ENCODE measurements at regions not wholly inside any gene's neighbourhood (a gene's known extent, or its start where the extent isn't known, plus 50 kb on each side); places are given as distances from the start of the nearest gene placed in this dataset.
"Not testable (repeated sequence)": the region's sequence is repeated elsewhere in the genome, so short reads cannot be mapped to it uniquely, and the experiment has no call there.

GRCh38 chr11:115985896-115986295 is 481.7 kb upstream of the CADM1 start:
- DNase-seq: no peak

DNA sequence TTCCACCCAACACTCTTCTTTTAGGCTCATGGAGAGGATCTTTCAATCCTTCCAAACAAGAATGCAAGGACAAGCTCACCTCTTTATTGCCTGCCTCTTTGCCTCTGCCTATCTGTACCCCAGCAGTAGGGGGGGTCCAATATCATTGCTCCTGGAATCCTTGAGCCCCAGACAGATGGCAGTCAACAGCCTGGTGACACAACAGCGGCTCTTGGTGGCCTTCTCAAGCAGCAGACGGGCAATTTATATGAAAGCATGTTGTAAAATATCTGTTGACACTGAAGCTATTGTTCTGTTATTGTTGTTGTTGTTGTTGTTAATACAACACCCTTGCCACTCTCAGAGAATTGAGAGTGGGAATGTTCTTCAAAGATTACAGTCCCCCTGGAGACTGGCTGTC is 480.0 kb upstream of the CADM1 start:
- DNase-seq: no peak

DNA sequence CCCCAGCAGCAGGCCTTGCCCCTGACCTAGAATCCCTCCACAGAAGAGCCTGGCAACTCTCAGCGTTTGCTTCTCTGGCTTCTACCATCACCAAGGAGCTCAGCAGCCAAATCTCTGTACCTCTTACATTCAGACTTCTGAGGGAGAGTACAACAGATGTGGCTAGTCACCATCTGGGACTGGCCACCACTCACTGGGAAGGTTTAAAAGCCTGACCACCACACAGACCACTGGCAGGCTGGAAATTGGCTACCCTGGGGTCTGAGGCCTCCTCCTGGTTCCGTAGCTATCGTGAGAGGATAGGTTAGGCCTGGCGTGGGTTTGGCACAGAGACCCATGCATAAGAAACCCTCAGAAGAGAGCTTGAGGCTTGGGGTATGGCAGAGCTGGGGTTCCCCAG is 478.5 kb upstream of the CADM1 start:
- no peak for DNase-seq

DNA sequence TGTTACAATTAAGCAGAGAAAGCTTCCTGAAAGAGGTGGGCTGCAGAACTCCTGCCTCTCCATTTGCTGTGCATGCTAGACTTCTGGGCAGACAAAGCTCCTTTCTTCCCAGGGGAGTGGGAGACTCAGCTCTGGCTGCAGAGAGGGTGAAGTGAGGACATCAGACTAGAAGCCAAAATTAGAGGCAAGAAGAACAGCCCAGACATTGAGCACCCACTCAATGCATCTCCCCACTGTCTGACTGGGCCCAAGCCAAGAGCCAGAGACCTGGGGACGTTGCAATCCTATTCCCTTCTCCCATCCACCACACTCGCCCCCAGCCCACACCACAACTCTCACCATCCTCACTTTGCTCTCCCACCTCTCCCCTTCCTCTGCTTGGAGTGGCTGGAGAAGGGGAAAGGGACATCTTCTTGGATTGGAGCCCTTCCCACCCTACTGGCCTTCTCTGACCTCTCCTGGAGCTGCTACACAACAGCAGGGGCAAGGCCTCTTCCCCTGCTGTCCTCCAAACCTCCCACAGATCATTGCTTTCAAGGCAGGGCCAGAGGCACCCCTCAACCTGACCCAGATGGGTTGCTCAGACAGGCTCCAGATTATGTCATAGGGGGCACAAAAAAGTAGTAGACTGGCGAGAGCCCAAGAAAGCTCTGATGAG is 477.7 kb upstream of the CADM1 start:
- DNase-seq: no peak

- no peak for DNase-seq
These were observed 476.9 kb upstream of the CADM1 start for GRCh38 chr11:115981104-115981481.

DNA sequence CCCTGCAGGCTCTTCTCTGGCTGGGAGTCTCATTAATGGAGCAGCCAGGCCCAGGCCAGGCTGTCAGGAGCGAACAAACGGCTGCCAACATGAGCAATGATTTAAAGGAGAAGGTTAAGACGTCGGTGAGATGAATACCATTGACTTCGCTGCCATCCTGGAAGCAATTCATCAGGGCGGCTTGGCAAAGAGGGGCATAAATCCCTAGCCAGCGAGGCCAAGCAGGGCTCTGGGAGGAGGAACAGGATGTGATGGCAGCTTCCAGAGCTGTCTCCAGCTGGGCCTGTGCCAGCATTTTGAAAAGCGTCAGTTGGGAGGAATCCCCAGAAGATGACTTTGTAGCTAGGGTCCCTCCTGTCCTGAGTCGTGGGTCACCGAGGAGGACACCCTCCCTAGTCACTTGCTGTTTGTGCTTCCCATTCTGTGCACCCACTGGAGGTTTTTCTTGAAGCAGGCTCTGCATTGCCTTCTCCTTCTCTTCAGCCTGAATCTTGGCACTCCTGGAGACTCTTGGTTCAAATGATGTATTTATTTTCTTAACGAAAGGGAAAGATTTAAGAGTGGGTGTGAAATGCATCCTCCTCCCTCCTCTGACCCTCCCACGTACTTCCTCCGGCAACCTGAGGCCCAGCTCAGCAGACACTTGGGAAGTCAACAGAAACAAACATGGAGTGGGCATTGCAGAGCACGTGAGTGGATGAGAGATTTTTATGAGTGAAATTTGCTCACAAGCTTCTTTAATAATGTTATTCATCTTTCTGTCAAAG is 476.3 kb upstream of the CADM1 start:
- no peak for DNase-seq

- DNase-seq: no peak
These were observed 470.5 kb upstream of the CADM1 start for GRCh38 chr11:115974703-115975102.

DNA sequence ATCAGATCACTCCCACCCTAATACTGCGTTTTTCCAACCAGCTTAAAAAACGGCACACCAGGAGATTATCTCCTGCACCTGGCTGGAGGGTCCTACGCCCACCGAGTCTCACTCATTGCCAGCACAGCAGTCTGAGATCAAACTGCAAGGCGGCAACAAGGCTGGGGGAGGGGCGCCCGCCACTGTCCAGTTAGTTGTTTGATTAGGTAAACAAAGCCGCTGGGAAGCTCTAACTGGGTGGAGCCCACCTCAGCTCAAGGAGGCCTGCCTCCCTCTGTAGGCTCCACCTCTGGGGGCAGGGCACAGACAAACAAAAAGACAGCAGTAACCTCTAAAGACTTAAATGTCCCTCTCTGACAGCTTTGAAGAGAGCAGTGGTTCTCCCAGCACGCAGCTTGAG is 463.0 kb upstream of the CADM1 start:
- not testable (repeated sequence) for DNase-seq

GRCh38 chr11:115965767-115966504 is 461.7 kb upstream of the CADM1 start:
- DNase-seq: no peak

- no peak for DNase-seq
These were observed 459.9 kb upstream of the CADM1 start for GRCh38 chr11:115964091-115964490.

GRCh38 chr11:115963156-115963555 is 458.9 kb upstream of the CADM1 start:
- DNase-seq: no peak

DNA sequence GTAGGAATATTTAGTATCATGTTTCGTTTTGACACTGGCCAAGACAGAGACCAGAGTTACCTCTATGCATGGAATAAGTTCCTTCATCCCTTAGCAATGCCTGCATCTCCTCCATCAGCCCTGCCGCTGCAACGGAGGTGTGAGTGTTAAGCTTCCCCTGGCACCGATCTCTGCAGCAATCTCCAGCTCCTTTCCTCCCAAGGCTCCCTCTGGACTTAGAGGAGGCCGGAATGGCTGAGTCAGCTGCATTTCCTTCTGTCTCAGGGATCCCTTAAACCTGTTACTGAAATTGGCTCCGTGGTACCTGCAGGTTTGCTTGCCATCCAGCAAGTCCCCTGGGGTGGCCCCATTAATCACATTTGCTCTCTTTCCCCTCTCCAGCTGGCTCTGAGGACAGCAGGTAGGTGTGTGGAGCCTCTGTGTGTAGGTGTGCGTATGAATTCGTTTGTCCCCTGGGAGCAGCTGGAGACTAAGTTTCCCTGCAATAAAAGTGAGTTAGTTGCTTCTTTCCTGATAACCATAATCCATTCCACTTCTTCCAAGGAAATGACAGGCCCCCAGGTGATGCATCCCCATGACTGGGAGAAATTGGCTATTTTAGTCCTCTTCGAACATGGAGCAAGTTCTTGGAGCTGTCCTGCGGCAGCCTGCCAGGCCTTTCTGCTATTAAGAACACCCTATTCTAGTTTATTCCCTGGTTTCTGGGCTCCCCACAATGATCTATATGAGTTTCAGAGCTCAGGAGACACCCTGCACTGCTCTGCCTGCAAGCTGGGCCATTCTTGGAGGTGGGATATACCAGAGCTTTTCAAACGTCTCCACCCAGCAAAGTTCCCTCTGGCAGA is 457.2 kb upstream of the CADM1 start:
- no peak for DNase-seq

DNA sequence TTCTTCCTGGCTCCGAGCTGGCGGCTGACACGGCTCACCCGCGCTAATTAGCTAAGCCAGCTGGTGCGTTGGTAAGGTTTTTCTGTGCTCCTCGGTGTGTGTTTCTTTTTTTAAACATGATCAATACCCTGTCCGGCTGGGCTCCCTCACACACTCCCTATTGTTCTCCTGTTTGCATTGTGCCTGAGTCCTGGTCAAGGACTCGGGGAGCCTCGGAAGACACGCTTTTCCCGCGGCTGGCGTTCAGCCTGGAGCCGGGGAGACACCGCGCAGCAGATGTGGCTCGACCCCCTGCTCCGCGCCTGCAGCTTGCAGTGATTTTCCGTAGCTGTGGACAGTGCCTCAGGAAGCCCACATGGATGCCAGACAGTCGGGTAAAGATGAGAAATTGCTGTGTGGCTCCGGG is 454.9 kb upstream of the CADM1 start:
- DNase-seq: no peak

DNA sequence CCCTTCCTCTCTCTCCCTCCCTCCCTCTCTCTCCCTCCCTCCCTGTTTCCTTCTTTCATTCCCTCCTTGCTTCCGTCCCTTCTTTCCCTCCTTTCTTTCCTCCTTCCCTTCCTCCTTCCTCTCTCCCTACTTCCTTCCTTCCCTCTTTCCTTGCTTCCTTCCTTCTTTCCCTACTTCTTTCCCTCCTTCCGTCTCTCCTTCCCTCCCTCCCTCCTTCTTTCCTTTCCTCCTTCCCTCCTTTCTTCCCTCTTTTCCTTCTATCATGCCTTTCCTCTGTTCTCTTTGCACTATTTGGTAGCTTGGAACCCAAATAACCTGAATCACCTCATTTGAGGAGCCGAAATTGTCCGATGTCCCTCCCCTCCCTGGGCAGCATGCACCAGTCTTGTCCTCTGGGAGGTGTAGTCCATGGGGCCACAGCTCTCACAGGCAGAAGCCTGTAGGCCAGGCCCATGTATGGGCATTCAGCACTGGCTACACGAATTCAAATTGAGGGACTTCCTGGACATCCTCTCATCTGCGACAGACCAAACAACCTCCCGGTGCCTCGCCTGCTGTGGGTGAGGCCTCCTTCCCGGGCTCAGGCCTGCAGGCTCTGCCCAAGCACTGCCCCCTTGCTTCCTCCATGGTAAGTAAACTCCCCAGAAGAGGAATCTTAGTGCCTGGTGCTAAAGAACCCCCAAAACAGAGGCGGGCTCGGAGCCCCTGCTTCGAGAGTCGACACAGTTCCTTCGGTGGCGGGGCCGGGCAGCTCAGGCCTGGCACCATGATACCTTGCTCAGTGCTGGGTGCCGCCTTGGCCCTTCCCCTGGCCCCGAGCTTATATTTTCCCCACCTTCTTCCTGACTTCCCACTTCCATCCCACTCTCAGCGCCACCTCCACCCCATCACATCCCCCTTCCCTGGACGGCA is 454.1 kb upstream of the CADM1 start:
- no peak for DNase-seq

DNA sequence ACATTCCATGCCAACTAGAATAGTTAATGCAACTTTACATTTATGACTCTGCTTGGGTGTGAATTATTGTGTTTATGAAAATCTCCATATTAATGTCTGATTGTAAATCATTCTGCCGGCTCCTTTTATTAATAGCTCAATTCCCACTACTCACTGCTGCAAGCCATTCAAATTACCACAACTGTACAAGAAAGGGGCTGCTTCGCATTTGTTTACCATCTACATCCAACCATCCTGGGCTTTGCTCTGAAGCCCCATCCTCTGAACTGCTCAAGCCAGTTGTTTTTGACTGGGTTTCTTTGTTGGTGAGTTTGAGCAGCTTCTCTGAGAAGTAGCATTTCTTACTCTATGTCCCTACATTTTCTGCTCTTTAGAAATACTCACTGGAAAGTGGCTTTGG is 451.6 kb upstream of the CADM1 start:
- DNase-seq: no peak

DNA sequence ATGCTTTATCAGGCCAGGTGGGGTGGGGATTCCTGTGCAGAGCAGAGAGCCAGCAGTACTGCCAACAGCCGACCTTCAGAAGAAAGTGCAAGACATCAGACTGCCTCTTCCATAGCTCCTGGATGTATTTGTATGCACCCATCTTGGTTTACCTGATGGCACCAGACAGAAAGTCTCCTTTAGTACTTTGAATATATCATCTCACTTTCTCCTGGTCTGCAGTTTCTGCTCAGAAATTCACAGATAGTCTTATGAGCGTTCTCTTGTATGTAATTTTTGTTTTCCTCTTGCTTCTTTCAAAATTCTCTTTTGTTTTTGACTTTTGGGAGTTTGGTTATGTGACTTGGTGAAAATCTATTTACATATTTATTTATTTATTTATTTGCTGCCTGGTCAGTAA is 446.4 kb upstream of the CADM1 start:
- no peak for DNase-seq

- DNase-seq: no peak
These were observed 440.4 kb upstream of the CADM1 start for GRCh38 chr11:115944596-115944995.

GRCh38 chr11:115942011-115942410 is 437.8 kb upstream of the CADM1 start:
- DNase-seq: no peak

DNA sequence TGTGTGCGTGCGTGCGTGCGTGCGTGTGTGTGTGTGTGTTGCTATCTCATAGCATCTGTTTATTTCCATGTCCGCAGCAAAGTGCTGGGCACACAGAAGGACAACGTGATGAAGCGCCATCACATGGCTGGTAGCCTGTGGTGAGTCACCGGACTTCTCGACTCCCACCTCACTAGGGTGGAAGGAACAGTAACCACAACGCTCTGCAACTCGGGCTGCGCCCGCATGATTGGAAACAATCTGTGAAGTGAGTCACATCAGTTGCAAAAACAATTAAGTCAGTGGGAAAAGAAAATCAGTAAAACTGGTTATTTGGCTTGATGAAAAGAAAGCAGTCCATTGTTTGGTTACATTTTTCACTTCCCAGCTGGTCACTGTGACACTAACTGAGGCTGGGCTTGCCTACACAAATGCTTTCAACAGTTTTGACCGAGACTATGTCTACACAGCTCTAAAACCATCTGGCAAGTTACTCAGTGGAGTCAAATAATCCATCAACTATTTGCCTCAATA is 437.3 kb upstream of the CADM1 start:
- no peak for DNase-seq

- no peak for DNase-seq
These were observed 436.8 kb upstream of the CADM1 start for GRCh38 chr11:115941044-115941443.

- DNase-seq: no peak
These were observed 435.7 kb upstream of the CADM1 start for GRCh38 chr11:115939731-115940421.

All from activated CD8-positive, alpha-beta memory T cell treated with anti-CD3 and anti-CD28 coated beads for 24 hours (primary cell).